Small intestine (tissue), 7 donors: ENCODE measurements at regions not wholly inside any gene's neighbourhood (a gene's known extent, or its start where the extent isn't known, plus 50 kb on each side); places are given as distances from the start of the nearest gene placed in this dataset.

Experiments used
- DNase-seq, 2 donors: peaks; one replicate each; pipeline versions ENCODE4 v3.0.0 to v3.0.0-alpha.2; 2013
- FAIRE-seq: peaks from 2 replicates; lab custom pipeline; 2012; peaks lifted over from hg19 to GRCh38; lab: Jason Lieb, UNC
- H3K27ac ChIP-seq, 3 donors: one replicate each; pipeline ENCODE4 v1.5.1; 2013; ENCODE audit warnings: low read length in 2 of 3, mild to moderate bottlenecking in 2 of 3, control low read depth in 1 of 3, inconsistent platforms in 1 of 3, low read depth in 1 of 3, moderate library complexity in 1 of 3
- H3K27me3 ChIP-seq, 3 donors: one replicate each; pipeline ENCODE4 v1.6.1; 2013; ENCODE audit warnings: low read length in 3 of 3, inconsistent platforms in 1 of 3; ENCODE audit not compliant: control insufficient read depth in 3 of 3, insufficient read depth in 3 of 3
- H3K36me3 ChIP-seq, 3 donors: one replicate each; pipeline ENCODE4 v1.6.1; 2013; ENCODE audit warnings: low read length in 3 of 3, inconsistent platforms in 1 of 3, low read depth in 1 of 3, mild to moderate bottlenecking in 1 of 3, moderate library complexity in 1 of 3; ENCODE audit not compliant: control insufficient read depth in 3 of 3, insufficient read depth in 2 of 3
- H3K4me1 ChIP-seq, 3 donors: one replicate each; pipeline ENCODE4 v1.6.1; 2013; ENCODE audit warnings: low read length in 2 of 3, inconsistent platforms in 1 of 3, low read depth in 1 of 3, mild to moderate bottlenecking in 1 of 3, moderate library complexity in 1 of 3; ENCODE audit not compliant: control insufficient read depth in 3 of 3, insufficient read depth in 2 of 3
- H3K4me3 ChIP-seq, 3 donors: one replicate each; pipeline ENCODE4 v1.5.1; 2013; ENCODE audit warnings: low read length in 3 of 3, control low read depth in 1 of 3, inconsistent platforms in 1 of 3, low read depth in 1 of 3, mild to moderate bottlenecking in 1 of 3, moderate library complexity in 1 of 3
- H3K9me3 ChIP-seq, 2 donors: one replicate each; pipeline ENCODE4 v1.6.1; 2013; ENCODE audit warnings: low read depth in 1 of 2, low read length in 1 of 2; ENCODE audit not compliant: control insufficient read depth in 2 of 2, insufficient read depth in 1 of 2
- WGBS, 3 donors: extraction: QIAGEN DNeasy Blood & Tissue Kit; methylation state at CpG; one replicate each; pipeline ENCODE4 v1.1.7; 2013; 5-methylcytosine and 5-hydroxymethylcytosine counted together
- donor health status: healthy with polysubstance abuse.
- donor health status: control.
- donor health status: control.
- donor health status: Bipolar disorder and iron deficiency.
- donor health status: healthy.

DNA sequence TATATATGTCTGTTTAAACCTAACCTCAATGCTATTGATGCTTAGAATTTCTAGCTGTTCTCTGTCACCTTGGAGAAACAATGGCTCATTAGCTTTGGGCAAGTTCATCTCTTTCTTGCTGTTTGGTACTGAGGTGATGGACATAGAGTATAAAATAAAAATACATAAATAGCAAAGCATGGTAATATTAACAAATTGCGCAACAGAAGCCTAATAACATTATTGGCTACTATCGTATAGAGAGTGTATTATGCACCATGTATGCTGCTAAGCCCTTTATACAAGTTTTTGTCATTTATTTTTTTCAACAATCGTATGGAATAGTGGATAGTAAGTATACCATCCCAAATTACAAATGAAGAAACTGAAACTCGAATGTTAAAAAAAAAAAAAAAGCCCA, 100.1 kb downstream of the ICOS start:
- DNase-seq = no peak
- H3K4me3 ChIP-seq = no peak overlapping the region
- H3K27me3 ChIP-seq = no peaks in the 10 kb centered on the region
- no peaks in the 10 kb centered on the region for H3K36me3 ChIP-seq
- H3K9me3 ChIP-seq = no peaks in the 10 kb centered on the region
- FAIRE-seq = no peak
- whole genome bisulfite sequencing, 3 donors = 82 to 87% (median 86%) methylated on average over 4 of the region's 4 CpGs
- no peaks in the 10 kb centered on the region for H3K4me1 ChIP-seq
- no peak overlapping the region for H3K27ac ChIP-seq

DNA sequence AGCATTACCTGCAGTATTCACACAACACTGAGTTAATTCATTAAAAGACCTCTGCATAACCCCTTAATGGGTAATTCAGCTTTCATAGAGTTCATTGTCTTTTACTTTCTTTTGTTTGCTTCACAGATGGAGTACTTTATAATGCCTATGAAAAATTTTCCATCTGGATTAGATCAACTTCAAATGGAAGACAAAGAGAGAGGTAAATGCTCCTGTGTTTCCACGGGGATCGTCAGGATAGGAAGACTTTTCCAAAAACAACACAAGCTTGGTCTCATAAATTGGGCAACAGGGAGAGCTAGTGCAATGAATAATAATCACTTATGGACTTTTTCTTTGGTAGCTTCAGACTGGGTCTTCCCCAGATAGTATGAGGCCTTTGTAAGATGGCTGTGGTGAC, 100.7 kb downstream of the ICOS start:
- DNase-seq (no peak), FAIRE-seq (no peak)
- Histone ChIP-seq H3K4me1 (no peaks in the 10 kb centered on the region), H3K4me3 (no peak overlapping the region), H3K27ac (no peak overlapping the region), H3K9me3 (no peaks in the 10 kb centered on the region), H3K36me3 (no peaks in the 10 kb centered on the region), H3K27me3 (no peaks in the 10 kb centered on the region)
- 87 to 100% (median 97%) methylated on average over 2 of the region's 2 CpGs for WGBS, 3 donors

DNA sequence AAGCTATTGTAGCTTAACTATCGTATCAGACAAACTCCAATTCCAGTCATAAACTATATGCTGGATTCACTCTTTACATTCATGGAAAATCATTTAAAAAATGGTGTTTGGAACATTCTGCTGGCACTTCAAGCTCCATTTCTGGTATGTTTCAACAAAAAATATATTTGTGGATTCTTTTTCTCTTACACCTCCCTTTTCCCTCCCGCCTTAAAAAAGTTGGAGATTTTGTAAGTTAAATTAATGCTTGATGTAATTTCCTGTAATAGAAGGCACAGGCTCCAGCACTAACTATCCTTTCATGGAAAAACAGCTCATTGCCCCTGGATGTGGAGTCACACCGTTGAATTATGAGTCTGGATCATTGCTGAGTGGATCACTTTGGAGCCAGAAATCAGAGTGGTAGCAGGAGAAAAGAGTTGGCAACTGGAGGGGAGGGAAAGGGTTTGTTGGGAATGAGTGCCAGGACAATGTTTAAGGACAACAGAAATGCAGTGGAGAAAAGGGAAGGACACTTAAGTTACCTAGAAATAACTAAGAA, 102.8 kb downstream of the ICOS start:
- DNase-seq (no peak), FAIRE-seq (no peak)
- no peaks in the 10 kb centered on the region for H3K9me3 ChIP-seq
- whole genome bisulfite sequencing, 3 donors = 69 to 74% (median 70%) methylated on average over 3 of the region's 3 CpGs
- H3K27me3 ChIP-seq = peaks cover 0 to 3% (median 0%) of the 10 kb centered on the region in 3 donors
- no peaks in the 10 kb centered on the region for H3K36me3 ChIP-seq
- no peak overlapping the region for H3K4me3 ChIP-seq
- no peaks in the 10 kb centered on the region for H3K4me1 ChIP-seq
- H3K27ac ChIP-seq = no peak overlapping the region

DNA sequence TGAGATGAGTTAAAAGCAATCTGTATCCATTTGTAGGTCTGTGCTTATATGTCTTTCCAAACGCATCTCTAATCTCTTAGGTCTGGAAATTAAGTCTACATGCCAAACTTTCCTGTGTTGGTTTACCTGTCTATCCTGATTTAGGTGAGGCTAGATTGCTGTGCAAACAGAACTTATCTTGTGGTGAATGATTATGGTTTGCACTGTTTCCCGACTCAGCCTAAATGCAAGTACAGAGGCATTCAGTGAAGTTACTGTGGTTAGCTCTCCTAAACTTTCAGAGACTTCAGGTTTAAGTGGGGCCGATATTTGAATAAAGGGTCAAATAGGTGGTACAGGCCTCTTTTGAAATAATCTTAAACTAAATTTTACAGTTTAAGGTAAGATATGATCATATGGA, 103.5 kb downstream of the ICOS start:
- H3K4me3 ChIP-seq = no peak overlapping the region
- DNase-seq (peak in 1 of 2 donors; percentile 4), FAIRE-seq (no peak)
- no peak overlapping the region for H3K27ac ChIP-seq
- no peaks in the 10 kb centered on the region for H3K36me3 ChIP-seq
- H3K4me1 ChIP-seq = no peaks in the 10 kb centered on the region
- 11 to 50% (median 21%) methylated on average over 3 of the region's 3 CpGs for WGBS, 3 donors
- no peaks in the 10 kb centered on the region for H3K9me3 ChIP-seq
- peaks cover 0 to 3% (median 0%) of the 10 kb centered on the region in 3 donors for H3K27me3 ChIP-seq

DNA sequence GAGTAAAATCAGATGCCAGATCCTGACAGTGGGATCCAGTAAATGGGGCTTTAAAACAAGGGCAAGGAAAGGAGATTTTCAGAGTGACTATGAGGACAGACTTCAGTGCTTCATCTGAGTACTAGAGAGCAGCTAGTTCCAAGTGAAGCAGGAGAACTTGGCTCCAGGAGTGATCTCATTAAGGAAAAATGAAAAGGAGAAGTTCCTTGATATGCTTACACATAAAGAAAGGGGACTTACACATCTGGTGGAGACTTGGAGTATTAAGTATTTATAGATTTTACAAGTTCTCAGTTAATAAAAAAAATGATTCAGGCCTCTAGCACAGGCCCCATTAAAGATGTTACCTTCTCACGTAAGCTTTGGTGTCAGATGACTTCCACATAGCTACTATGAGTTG, 105.8 kb downstream of the ICOS start:
- FAIRE-seq = no peak
- H3K27me3 ChIP-seq = peaks cover 0 to 3% (median 0%) of the 10 kb centered on the region in 3 donors
- no peaks in the 10 kb centered on the region for H3K36me3 ChIP-seq
- 92 to 97% (median 97%) methylated on average over 1 of the region's 1 CpG for WGBS, 3 donors
- no peak overlapping the region for H3K27ac ChIP-seq
- no peak overlapping the region for H3K4me3 ChIP-seq
- H3K9me3 ChIP-seq = no peaks in the 10 kb centered on the region
- no peaks in the 10 kb centered on the region for H3K4me1 ChIP-seq
- no peak for DNase-seq

DNA sequence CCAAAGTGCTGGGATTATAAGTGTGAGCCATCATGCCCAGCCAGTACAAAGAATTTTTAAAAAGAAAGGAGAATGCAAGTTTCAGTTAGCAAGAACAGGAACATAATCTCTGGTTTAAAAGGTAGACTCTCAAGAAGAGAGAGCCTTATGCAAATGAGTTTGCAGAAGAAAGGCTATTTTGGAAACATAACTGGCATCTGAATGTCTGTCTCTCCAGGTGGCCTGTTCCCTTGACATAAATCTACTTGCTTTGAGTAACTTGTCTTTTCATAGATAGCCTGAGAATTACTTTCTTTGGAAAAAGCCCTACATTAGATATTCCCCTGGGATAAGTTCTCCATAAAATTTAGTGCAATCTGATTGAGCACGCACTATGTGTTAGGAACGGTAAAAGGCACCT, 109.6 kb downstream of the ICOS start:
- Histone ChIP-seq H3K9me3 (no peaks in the 10 kb centered on the region), H3K27ac (no peak overlapping the region), H3K4me1 (no peaks in the 10 kb centered on the region), H3K4me3 (no peak overlapping the region), H3K36me3 (no peaks in the 10 kb centered on the region), H3K27me3 (peaks cover 0 to 6% (median 3%) of the 10 kb centered on the region in 3 donors)
- WGBS, 3 donors = 89 to 93% (median 92%) methylated on average over 2 of the region's 2 CpGs
- DNase-seq (no peak), FAIRE-seq (no peak)

DNA sequence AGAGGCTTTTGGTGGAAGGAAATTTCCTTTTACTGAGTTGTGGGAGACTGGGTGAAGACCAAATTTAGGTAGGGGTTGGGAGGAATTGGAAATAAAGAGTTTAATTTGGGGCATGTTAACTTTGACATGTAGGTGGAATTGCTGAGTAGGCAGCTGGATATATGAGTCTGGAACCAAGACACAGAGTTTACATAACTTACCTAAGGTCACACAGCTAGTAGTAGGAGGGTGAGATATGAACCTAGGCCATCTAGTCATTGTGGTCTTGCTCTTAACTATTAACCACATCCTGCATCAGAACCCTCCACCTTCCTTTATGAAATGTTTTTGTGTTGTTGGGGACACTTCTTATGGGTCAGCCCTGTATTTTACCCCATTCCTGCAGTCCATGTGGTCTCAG, 113.1 kb downstream of the ICOS start:
- Histone ChIP-seq H3K36me3 (no peaks in the 10 kb centered on the region), H3K27ac (no peak overlapping the region), H3K9me3 (no peaks in the 10 kb centered on the region), H3K4me1 (no peaks in the 10 kb centered on the region), H3K4me3 (no peak overlapping the region), H3K27me3 (peaks cover 0 to 6% (median 0%) of the 10 kb centered on the region in 3 donors)
- DNase-seq = no peak
- no peak for FAIRE-seq

DNA sequence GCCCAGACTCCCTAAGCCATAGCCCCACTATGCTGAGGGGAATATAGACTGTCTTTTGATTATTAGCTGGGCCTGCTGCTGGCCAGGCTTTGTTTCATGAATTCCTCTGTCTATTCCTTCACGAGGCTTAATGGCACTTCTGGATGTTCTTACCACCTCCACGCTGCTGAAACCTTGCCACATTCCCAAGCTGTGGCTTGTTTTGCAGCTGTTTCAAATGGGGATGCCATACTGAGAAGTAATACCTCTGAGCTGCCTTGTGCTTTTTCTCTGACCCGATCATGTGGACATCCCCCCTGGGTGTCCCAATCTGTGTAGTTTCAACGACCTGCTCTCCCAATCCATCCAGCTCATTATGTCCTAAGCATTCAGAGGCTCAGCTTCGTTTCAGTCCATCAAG, 114.1 kb downstream of the ICOS start:
- no peaks in the 10 kb centered on the region for H3K36me3 ChIP-seq
- no peak for DNase-seq
- H3K9me3 ChIP-seq = no peaks in the 10 kb centered on the region
- no peak for FAIRE-seq
- 66 to 73% (median 71%) methylated on average over 5 of the region's 5 CpGs for WGBS, 3 donors
- H3K27me3 ChIP-seq = peaks cover 0 to 6% (median 0%) of the 10 kb centered on the region in 3 donors
- no peaks in the 10 kb centered on the region for H3K4me1 ChIP-seq
- no peak overlapping the region for H3K27ac ChIP-seq
- H3K4me3 ChIP-seq = no peak overlapping the region

DNA sequence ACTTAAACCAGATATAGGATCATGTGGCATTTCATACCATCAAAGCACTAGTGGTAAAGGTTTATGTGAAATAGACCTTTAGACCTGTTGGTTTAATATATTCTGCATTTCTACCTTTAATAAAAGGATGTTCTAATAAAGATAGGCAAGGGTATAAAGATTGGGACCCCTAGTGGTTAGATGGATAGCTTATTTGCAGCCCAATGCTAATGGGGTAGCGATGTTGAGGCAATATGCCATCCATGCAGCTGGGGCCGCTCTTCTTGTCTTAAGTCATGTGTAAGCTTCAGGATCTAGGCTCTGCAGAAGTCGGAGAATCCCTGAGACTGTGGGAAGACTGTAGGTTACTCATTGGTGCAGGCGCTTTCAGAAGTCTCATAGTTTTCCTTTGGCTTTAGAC, 114.9 kb downstream of the ICOS start:
- no peak for DNase-seq
- Histone ChIP-seq H3K4me1 (no peaks in the 10 kb centered on the region), H3K4me3 (no peak overlapping the region), H3K27me3 (peaks cover 0 to 6% (median 0%) of the 10 kb centered on the region in 3 donors), H3K9me3 (no peaks in the 10 kb centered on the region), H3K27ac (no peak overlapping the region), H3K36me3 (no peaks in the 10 kb centered on the region)
- WGBS, 3 donors = 91 to 96% (median 93%) methylated on average over 4 of the region's 4 CpGs
- no peak for FAIRE-seq
